GM23248 (cell line): ENCODE measurements at regions not wholly inside any gene's neighbourhood (a gene's known extent, or its start where the extent isn't known, plus 50 kb on each side); places are given as distances from the start of the nearest gene placed in this dataset.

ENCODE experiments used
- DNase-seq: peaks from one replicate; pipeline ENCODE4 v3.0.0-alpha.2; 2015
- H2AFZ ChIP-seq: fragments of 200-600 bp; sonication (generic); 2 replicates; pipeline ENCODE4 v1.6.1; 2016; ENCODE audit warnings: antibody characterized with exemption
- H3F3A ChIP-seq: fragments of 200-600 bp; sonication (generic); 2 replicates; pipeline ENCODE4 v1.6.1; 2016; ENCODE audit warnings: mild to moderate bottlenecking, antibody characterized with exemption, mixed run types; ENCODE audit not compliant: insufficient read depth
- H3K27ac ChIP-seq: fragments of 200-600 bp; sonication (generic); 2 replicates; pipeline ENCODE4 v1.5.1; 2016; ENCODE audit warnings: mild to moderate bottlenecking
- H3K27me3 ChIP-seq: fragments of 200-600 bp; sonication (generic); replicated peaks from 2 replicates; pipeline ENCODE4 v1.6.1; 2016; ENCODE audit warnings: mild to moderate bottlenecking; ENCODE audit not compliant: insufficient read depth
- H3K36me3 ChIP-seq: fragments of 200-600 bp; sonication (generic); 2 replicates; pipeline ENCODE4 v1.6.1; 2016; ENCODE audit warnings: low read depth, mild to moderate bottlenecking
- H3K4me1 ChIP-seq: fragments of 200-600 bp; sonication (generic); 2 replicates; pipeline ENCODE4 v1.6.1; 2016; ENCODE audit warnings: mild to moderate bottlenecking; ENCODE audit not compliant: insufficient read depth
- H3K4me2 ChIP-seq: fragments of 200-600 bp; sonication (generic); one replicate; pipeline ENCODE4 v1.6.1; 2016; ENCODE audit warnings: mild to moderate bottlenecking; ENCODE audit not compliant: unreplicated experiment
- H3K4me3 ChIP-seq: fragments of 200-600 bp; sonication (generic); 2 replicates; pipeline ENCODE4 v1.5.1; 2016; ENCODE audit warnings: mild to moderate bottlenecking
- H3K79me2 ChIP-seq: fragments of 200-600 bp; sonication (generic); 2 replicates; pipeline ENCODE4 v1.6.1; 2016; ENCODE audit warnings: mild to moderate bottlenecking; ENCODE audit not compliant: insufficient read depth
- H3K9ac ChIP-seq: fragments of 200-600 bp; sonication (generic); 2 replicates; pipeline ENCODE4 v1.6.1; 2016; ENCODE audit warnings: mild to moderate bottlenecking
- H3K9me2 ChIP-seq: fragments of 200-600 bp; sonication (generic); 2 replicates; pipeline ENCODE4 v1.6.1; 2016; ENCODE audit warnings: mixed run types, mild to moderate bottlenecking, moderate library complexity; ENCODE audit not compliant: insufficient read depth
- H3K9me3 ChIP-seq: fragments of 200-600 bp; sonication (generic); one replicate; pipeline ENCODE4 v1.6.1; 2017; ENCODE audit warnings: low read depth
- H4K20me1 ChIP-seq: fragments of 200-600 bp; sonication (generic); 2 replicates; pipeline ENCODE4 v1.6.0; 2016; ENCODE audit not compliant: insufficient read depth
- EZH2 ChIP-seq: fragments of 200-600 bp; sonication (generic); IDR thresholded peaks from 2 replicates; pipeline ENCODE4 v1.6.1; 2018; ENCODE audit warnings: antibody characterized with exemption, mild to moderate bottlenecking; ENCODE audit not compliant: insufficient read depth, poor library complexity, severe bottlenecking
- EZH2phosphoT487 ChIP-seq: fragments of 200-600 bp; sonication (generic); IDR thresholded peaks from 2 replicates; pipeline ENCODE4 v1.6.1; 2018; ENCODE audit warnings: antibody characterized with exemption, moderate library complexity, mild to moderate bottlenecking, low read depth; ENCODE audit not compliant: insufficient read depth
- WGBS, 2 experiments: methylation state at CpG; one replicate each; pipeline ENCODE4 v1.1.6; 2015 to 2017; ENCODE audit warnings: low lambda C conversion rate in 2 of 2, low coverage in 1 of 2; ENCODE audit errors: missing lambda C conversion rate in 2 of 2; 5-methylcytosine and 5-hydroxymethylcytosine counted together
- in situ Hi-C: fragments of 300-500 bp; cut with MboI; formaldehyde crosslinking; loops from 2 replicates; pipeline ENCODE4 v1.15.0; 2020

DNA sequence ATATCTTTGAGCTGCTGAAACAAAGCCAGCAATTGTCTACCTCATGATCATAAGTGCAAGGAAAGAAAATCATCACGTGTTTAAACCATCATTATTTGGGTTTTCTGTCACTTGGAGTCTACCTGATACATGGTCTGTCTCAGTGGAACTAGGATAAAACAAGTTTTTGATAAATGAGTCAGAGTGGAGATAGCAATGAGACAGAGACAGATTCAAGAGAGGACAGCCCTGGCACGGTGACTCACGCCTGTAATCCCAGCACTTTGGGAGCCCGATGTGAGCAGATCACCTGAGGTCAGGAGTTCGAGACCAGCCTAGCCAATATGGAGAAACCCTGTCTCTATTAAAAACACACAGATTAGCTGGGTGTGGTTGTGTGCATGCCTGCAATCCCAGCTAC, 93.8 kb downstream of the PMAIP1 start:
- H3K4me3 ChIP-seq = no peak overlapping the region
- no peaks in the 10 kb centered on the region for H3K36me3 ChIP-seq
- no peaks in the 10 kb centered on the region for H3F3A ChIP-seq
- no peak overlapping the region for H3K27ac ChIP-seq
- in situ Hi-C loops = loop anchor here (5.0 kb wide), 1 partner anchor 549 kb away; no protein-coding TSS in a partner anchor
- H3K4me2 ChIP-seq = no peak overlapping the region
- DNase-seq = no peak
- H3K9me3 ChIP-seq = no peaks in the 10 kb centered on the region
- H3K4me1 ChIP-seq = no peaks in the 10 kb centered on the region
- no peaks in the 10 kb centered on the region for H4K20me1 ChIP-seq
- no peak overlapping the region for H3K9ac ChIP-seq
- TF ChIP-seq EZH2phosphoT487 = no peak
- TF ChIP-seq EZH2 = no peak
- H2AFZ ChIP-seq = no peak overlapping the region
- H3K27me3 ChIP-seq = no peaks in the 10 kb centered on the region
- H3K79me2 ChIP-seq = no peaks in the 10 kb centered on the region
- WGBS, 2 experiments = 80 to 84% methylated on average over 5 of the region's 5 CpGs
- no peaks in the 10 kb centered on the region for H3K9me2 ChIP-seq

DNA sequence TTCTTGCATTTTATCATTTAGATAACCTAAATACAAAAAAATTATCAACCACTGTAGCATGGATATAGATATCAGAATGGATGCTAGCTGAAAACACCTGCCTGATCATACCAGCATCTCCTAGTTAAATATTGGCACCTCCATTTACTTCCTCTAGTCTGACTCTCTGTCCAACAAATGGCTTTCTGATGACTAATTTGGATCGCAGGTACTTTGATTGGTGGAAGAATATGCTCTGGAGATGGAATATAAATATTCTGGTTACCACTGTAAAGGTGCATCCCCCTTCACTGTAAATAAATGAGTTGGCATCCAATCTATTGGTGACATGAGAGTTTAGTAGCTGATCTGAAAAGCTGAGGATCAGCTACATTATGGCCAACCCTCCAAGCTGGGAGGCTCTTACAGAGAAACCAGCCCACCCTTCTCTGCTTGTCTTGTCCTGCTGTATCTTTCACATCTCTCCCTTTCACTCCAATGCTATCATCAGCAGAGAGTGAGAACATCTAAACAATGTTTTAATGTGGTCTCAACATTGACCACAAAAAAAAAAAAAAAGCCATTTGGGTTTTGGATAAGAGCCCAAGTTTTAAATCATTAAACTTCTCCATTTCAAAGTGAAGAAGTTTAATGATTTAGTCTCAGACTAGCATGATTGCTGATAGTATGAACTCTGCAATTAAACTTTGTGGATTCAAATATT, 90.5 kb downstream of the PMAIP1 start:
- no peaks in the 10 kb centered on the region for H3K36me3 ChIP-seq
- no peak overlapping the region for H3K4me3 ChIP-seq
- H3F3A ChIP-seq = no peaks in the 10 kb centered on the region
- in situ Hi-C loops = loop anchor here (5.0 kb wide), 1 partner anchor 552 kb away; no protein-coding TSS in a partner anchor
- no peak overlapping the region for H3K4me2 ChIP-seq
- H3K9ac ChIP-seq = no peak overlapping the region
- 76 to 86% methylated on average over 1 of the region's 1 CpG for WGBS, 2 experiments
- no peak for DNase-seq
- no peaks in the 10 kb centered on the region for H3K27me3 ChIP-seq
- H2AFZ ChIP-seq = no peak overlapping the region
- no peaks in the 10 kb centered on the region for H3K79me2 ChIP-seq
- H3K9me2 ChIP-seq = no peaks in the 10 kb centered on the region
- no peaks in the 10 kb centered on the region for H3K9me3 ChIP-seq
- no peak for TF ChIP-seq EZH2phosphoT487
- no peak for TF ChIP-seq EZH2
- H3K4me1 ChIP-seq = no peaks in the 10 kb centered on the region
- H3K27ac ChIP-seq = no peak overlapping the region
- no peaks in the 10 kb centered on the region for H4K20me1 ChIP-seq

DNA sequence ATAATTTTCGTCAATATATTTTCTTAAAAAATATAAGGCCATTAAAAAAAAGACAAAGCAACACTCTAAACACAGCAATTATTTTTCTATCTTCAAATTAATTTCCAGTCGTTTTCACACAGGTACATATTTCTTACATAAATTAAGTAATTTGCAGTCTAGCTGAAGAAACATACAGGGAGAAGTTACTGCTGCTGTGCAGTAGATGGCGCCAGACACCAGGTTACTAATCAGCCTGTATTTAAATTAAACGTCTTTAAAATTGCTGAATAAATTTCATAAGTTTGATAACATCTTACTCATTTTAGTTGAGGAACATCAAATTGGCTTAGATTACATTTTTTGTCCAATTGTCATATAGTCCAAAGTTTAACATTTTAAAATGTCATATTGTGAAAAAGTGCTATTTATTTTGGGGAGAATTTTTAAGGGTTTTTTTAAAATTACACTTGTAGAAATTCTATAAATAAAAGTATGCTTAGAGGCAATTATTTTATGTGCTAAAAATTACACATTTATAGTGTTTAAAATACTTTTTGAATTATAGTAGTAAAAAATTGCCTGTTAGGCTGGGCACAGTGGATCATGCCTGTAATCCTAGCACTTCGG, 88.4 kb downstream of the PMAIP1 start:
- in situ Hi-C loops = loop anchor here (10.0 kb wide), 1 partner anchor 143 kb away; no protein-coding TSS in a partner anchor
- Histone ChIP-seq H3K9me3 (no peaks in the 10 kb centered on the region), H3K4me3 (no peak overlapping the region), H3K36me3 (no peaks in the 10 kb centered on the region), H3K79me2 (no peaks in the 10 kb centered on the region), H3K9me2 (no peaks in the 10 kb centered on the region), H3K4me1 (no peaks in the 10 kb centered on the region), H3F3A (no peaks in the 10 kb centered on the region), H3K27me3 (no peaks in the 10 kb centered on the region), H3K9ac (no peak overlapping the region), H4K20me1 (no peaks in the 10 kb centered on the region), H3K27ac (no peak overlapping the region), H2AFZ (no peak overlapping the region), H3K4me2 (no peak overlapping the region)
- WGBS, 2 experiments = 24 to 26% methylated on average over 5 of the region's 5 CpGs
- DNase-seq = peak; percentile 65
- no peak for TF ChIP-seq EZH2phosphoT487
- TF ChIP-seq EZH2 = no peak

DNA sequence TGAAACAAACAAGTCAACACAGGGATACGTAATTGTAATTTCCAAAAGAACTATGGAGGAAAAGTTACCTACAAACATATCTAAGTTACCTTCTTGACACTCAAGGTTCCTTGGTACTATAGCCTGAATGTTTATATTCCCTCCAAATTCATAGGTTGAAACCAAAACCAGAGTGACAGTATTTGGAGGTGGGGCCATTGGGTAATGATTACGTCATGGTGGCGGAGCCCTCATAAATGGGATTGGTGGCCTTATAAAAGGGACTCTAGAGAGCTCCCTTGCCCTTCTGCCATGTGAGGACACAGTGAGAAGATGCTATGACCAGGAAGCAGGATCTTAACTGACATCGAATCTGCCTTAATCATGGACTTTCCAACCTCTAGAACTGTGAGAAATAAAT, 87.3 kb downstream of the PMAIP1 start:
- no peaks in the 10 kb centered on the region for H3K4me1 ChIP-seq
- no peak overlapping the region for H3K4me3 ChIP-seq
- no peak overlapping the region for H2AFZ ChIP-seq
- no peak for DNase-seq
- H3K9me3 ChIP-seq = no peaks in the 10 kb centered on the region
- H3K9ac ChIP-seq = no peak overlapping the region
- no peaks in the 10 kb centered on the region for H3K79me2 ChIP-seq
- H3K36me3 ChIP-seq = no peaks in the 10 kb centered on the region
- in situ Hi-C loops = loop anchor here (10.0 kb wide), 1 partner anchor 142 kb away; no protein-coding TSS in a partner anchor
- H3F3A ChIP-seq = no peaks in the 10 kb centered on the region
- no peaks in the 10 kb centered on the region for H4K20me1 ChIP-seq
- 56 to 59% methylated on average over 4 of the region's 4 CpGs for WGBS, 2 experiments
- no peak overlapping the region for H3K4me2 ChIP-seq
- no peaks in the 10 kb centered on the region for H3K9me2 ChIP-seq
- no peaks in the 10 kb centered on the region for H3K27me3 ChIP-seq
- H3K27ac ChIP-seq = no peak overlapping the region
- TF ChIP-seq EZH2 (no peak), EZH2phosphoT487 (no peak)
